ENCODE measurements at regions not wholly inside any gene's neighbourhood (a gene's known extent, or its start where the extent isn't known, plus 50 kb on each side); places are given as distances from the start of the nearest gene placed in this dataset.

- TF ChIP-seq ATF3 (IDR thresholded peaks at IDR 0.05) (no peak), EZH2 (IDR thresholded peaks at IDR 0.05) (no peak)
These were observed 187.5 kb upstream of the NFE2L3 start for GRCh38 chr7:25964483-25964991.

All from HCT116 (cell line).